ENCODE measurements at regions not wholly inside any gene's neighbourhood (a gene's known extent, or its start where the extent isn't known, plus 50 kb on each side); places are given as distances from the start of the nearest gene placed in this dataset.

- no peak for TF ChIP-seq CTCF (IDR thresholded peaks at IDR 0.05 in 2 of 3, conservative IDR thresholded peaks at IDR 0.05 in 1 of 3; ENCODE audit: borderline replicate concordance in 1 of 3, insufficient read depth in 1 of 3, low read depth in 2 of 3, low read length in 2 of 3)
- TF ChIP-seq POLR2A (IDR thresholded peaks at IDR 0.05; ENCODE audit: borderline replicate concordance, extremely low read depth, insufficient read depth, insufficient read length) = no peak
- no peak for TF ChIP-seq MAX (IDR thresholded peaks at IDR 0.05)
- TF ChIP-seq POLR2AphosphoS5 (IDR thresholded peaks at IDR 0.05; ENCODE audit: low read depth, low read length) = no peak
- TF ChIP-seq SIN3A (IDR thresholded peaks at IDR 0.05; ENCODE audit: low read depth) = no peak
- no peak for TF ChIP-seq YY1 (IDR thresholded peaks at IDR 0.05; ENCODE audit: extremely low read depth, insufficient replicate concordance, low read depth, low read length)
- TF ChIP-seq ELF1 (IDR thresholded peaks at IDR 0.05; ENCODE audit: borderline replicate concordance, low read depth) = no peak
- no peak for TF ChIP-seq FOSL1 (IDR thresholded peaks at IDR 0.05; ENCODE audit: low read depth)
- TF ChIP-seq EZH2 (IDR thresholded peaks at IDR 0.05) = no peak
Measured at GRCh38 chr2:11007331-11008264, 95.9 kb downstream of the KCNF1 start.
